Mesothelial cell of epicardium (in vitro differentiated cells): ENCODE measurements at regions not wholly inside any gene's neighbourhood (a gene's known extent, or its start where the extent isn't known, plus 50 kb on each side); places are given as distances from the start of the nearest gene placed in this dataset.

Experiments
- DNase-seq, 2 experiments: peaks; one replicate each; pipeline ENCODE4 v3.0.0; 2021; ENCODE audit warnings: low spot score in 2 of 2; ENCODE audit not compliant: unreplicated experiment in 2 of 2
- H3K27ac Mint-ChIP-seq: 2 replicates; pipeline ENCODE4 v1.8.0; 2021; ENCODE audit warnings: mixed read lengths
- H3K27me3 Mint-ChIP-seq: 2 replicates; pipeline ENCODE4 v1.8.0; 2021; ENCODE audit warnings: low read depth, mixed read lengths
- H3K36me3 Mint-ChIP-seq: 2 replicates; pipeline ENCODE4 v1.8.0; 2021; ENCODE audit warnings: mixed read lengths
- H3K4me1 Mint-ChIP-seq: 2 replicates; pipeline ENCODE4 v1.8.0; 2021; ENCODE audit warnings: mixed read lengths
- H3K4me3 Mint-ChIP-seq: 2 replicates; pipeline ENCODE4 v1.8.0; 2021; ENCODE audit warnings: mild to moderate bottlenecking, moderate library complexity, mixed read lengths
- H3K9me3 Mint-ChIP-seq: 2 replicates; pipeline ENCODE4 v1.8.0; 2021; ENCODE audit warnings: mixed read lengths
- CTCF ChIP-seq: fragments of 200-600 bp; sonication (generic); IDR thresholded peaks from one replicate; pipeline ENCODE4 v1.5.0; 2021; ENCODE audit warnings: antibody characterized with exemption; ENCODE audit not compliant: unreplicated experiment

GRCh38 chr2:167833294-167833693, 414.1 kb downstream of the STK39 start:
- Mint-ChIP-seq H3K36me3 (no peaks in the 10 kb centered on the region), H3K4me3 (no peak overlapping the region), H3K27me3 (no peaks in the 10 kb centered on the region), H3K4me1 (peaks cover 8% of the 10 kb centered on the region), H3K9me3 (peaks cover 3% of the 10 kb centered on the region), H3K27ac (no peak overlapping the region)
- no peak for DNase-seq
- TF ChIP-seq CTCF = no peak

- Mint-ChIP-seq H3K4me3 (no peak overlapping the region), H3K27me3 (no peaks in the 10 kb centered on the region), H3K4me1 (peaks cover 8% of the 10 kb centered on the region), H3K36me3 (no peaks in the 10 kb centered on the region), H3K9me3 (peaks cover 3% of the 10 kb centered on the region), H3K27ac (no peak overlapping the region)
- DNase-seq = no peak
- TF ChIP-seq CTCF = no peak
Observed at GRCh38 chr2:167832868-167833287, 414.5 kb downstream of the STK39 start.

GRCh38 chr2:167827352-167828097, 419.9 kb downstream of the STK39 start:
- no peaks in the 10 kb centered on the region for H3K36me3 Mint-ChIP-seq
- peaks cover 2% of the 10 kb centered on the region for H3K27me3 Mint-ChIP-seq
- no peak for DNase-seq
- no peak overlapping the region for H3K4me3 Mint-ChIP-seq
- no peak for TF ChIP-seq CTCF
- H3K4me1 Mint-ChIP-seq = no peaks in the 10 kb centered on the region
- H3K9me3 Mint-ChIP-seq = no peaks in the 10 kb centered on the region
- H3K27ac Mint-ChIP-seq = no peak overlapping the region

- H3K9me3 Mint-ChIP-seq = no peaks in the 10 kb centered on the region
- no peak for DNase-seq
- TF ChIP-seq CTCF = no peak
- no peak overlapping the region for H3K27ac Mint-ChIP-seq
- peaks cover 2% of the 10 kb centered on the region for H3K27me3 Mint-ChIP-seq
- H3K4me1 Mint-ChIP-seq = no peaks in the 10 kb centered on the region
- no peak overlapping the region for H3K4me3 Mint-ChIP-seq
- H3K36me3 Mint-ChIP-seq = no peaks in the 10 kb centered on the region
Observed at GRCh38 chr2:167826906-167827305, 420.5 kb downstream of the STK39 start.

GRCh38 chr2:167825664-167826063, 421.7 kb downstream of the STK39 start:
- no peak for DNase-seq
- Mint-ChIP-seq H3K4me3 (no peak overlapping the region), H3K27ac (no peak overlapping the region), H3K36me3 (no peaks in the 10 kb centered on the region), H3K27me3 (peaks cover 2% of the 10 kb centered on the region), H3K9me3 (no peaks in the 10 kb centered on the region), H3K4me1 (no peaks in the 10 kb centered on the region)
- no peak for TF ChIP-seq CTCF
